Stomach smooth muscle (tissue), 2 donors: ENCODE measurements at regions not wholly inside any gene's neighbourhood (a gene's known extent, or its start where the extent isn't known, plus 50 kb on each side); places are given as distances from the start of the nearest gene placed in this dataset.

ENCODE experiments used
- H3K27ac ChIP-seq: one replicate; pipeline ENCODE4 v1.7.0; 2013; ENCODE audit warnings: mild to moderate bottlenecking, low read length, inconsistent platforms
- H3K27me3 ChIP-seq, 2 donors: one replicate each; pipeline ENCODE4 v1.7.0; 2013; ENCODE audit warnings: low read length in 2 of 2; ENCODE audit not compliant: insufficient read depth in 2 of 2, control insufficient read depth in 1 of 2
- H3K36me3 ChIP-seq, 2 donors: one replicate each; pipeline ENCODE4 v1.7.0; 2013; ENCODE audit warnings: low read length in 2 of 2; ENCODE audit not compliant: control insufficient read depth in 2 of 2, insufficient read depth in 2 of 2
- H3K4me1 ChIP-seq: one replicate; pipeline ENCODE4 v1.7.0; 2013; ENCODE audit warnings: low read length; ENCODE audit not compliant: control insufficient read depth, insufficient read depth
- H3K4me3 ChIP-seq, 2 donors: one replicate each; pipeline ENCODE4 v1.7.0; 2013; ENCODE audit warnings: low read length in 2 of 2
- H3K9ac ChIP-seq, 2 donors: one replicate each; pipeline ENCODE4 v1.7.0; 2013; ENCODE audit warnings: low read length in 2 of 2, mild to moderate bottlenecking in 1 of 2
- H3K9me3 ChIP-seq, 2 donors: one replicate each; pipeline ENCODE4 v1.7.0; 2013; ENCODE audit warnings: low read length in 2 of 2; ENCODE audit not compliant: control insufficient read depth in 2 of 2
- donor health status: healthy.
- donor health status: Pancreatic carcinoma.

- no peaks in the 10 kb centered on the region for H3K36me3 ChIP-seq
- peaks cover 8% of the 10 kb centered on the region for H3K4me1 ChIP-seq
- H3K9me3 ChIP-seq = no peaks in the 10 kb centered on the region
- H3K4me3 ChIP-seq = no peak overlapping the region
- no peak overlapping the region for H3K27ac ChIP-seq
- H3K9ac ChIP-seq = no peak overlapping the region
- no peaks in the 10 kb centered on the region for H3K27me3 ChIP-seq
These were observed 245.2 kb downstream of the NFKBIZ start for GRCh38 chr3:102094506-102094905.

- H3K9me3 ChIP-seq = no peaks in the 10 kb centered on the region
- no peaks in the 10 kb centered on the region for H3K36me3 ChIP-seq
- H3K4me1 ChIP-seq = peaks cover 5% of the 10 kb centered on the region
- no peak overlapping the region for H3K9ac ChIP-seq
- no peaks in the 10 kb centered on the region for H3K27me3 ChIP-seq
- no peak overlapping the region for H3K4me3 ChIP-seq
- H3K27ac ChIP-seq = no peak overlapping the region
These were observed 246.1 kb downstream of the NFKBIZ start for GRCh38 chr3:102095383-102095782.

- Histone ChIP-seq H3K4me1 (peaks cover 3% of the 10 kb centered on the region), H3K9me3 (no peaks in the 10 kb centered on the region), H3K27me3 (no peaks in the 10 kb centered on the region), H3K36me3 (no peaks in the 10 kb centered on the region), H3K27ac (no peak overlapping the region), H3K4me3 (no peak overlapping the region), H3K9ac (no peak overlapping the region)
These were observed 246.8 kb downstream of the NFKBIZ start for GRCh38 chr3:102096066-102096465.

DNA sequence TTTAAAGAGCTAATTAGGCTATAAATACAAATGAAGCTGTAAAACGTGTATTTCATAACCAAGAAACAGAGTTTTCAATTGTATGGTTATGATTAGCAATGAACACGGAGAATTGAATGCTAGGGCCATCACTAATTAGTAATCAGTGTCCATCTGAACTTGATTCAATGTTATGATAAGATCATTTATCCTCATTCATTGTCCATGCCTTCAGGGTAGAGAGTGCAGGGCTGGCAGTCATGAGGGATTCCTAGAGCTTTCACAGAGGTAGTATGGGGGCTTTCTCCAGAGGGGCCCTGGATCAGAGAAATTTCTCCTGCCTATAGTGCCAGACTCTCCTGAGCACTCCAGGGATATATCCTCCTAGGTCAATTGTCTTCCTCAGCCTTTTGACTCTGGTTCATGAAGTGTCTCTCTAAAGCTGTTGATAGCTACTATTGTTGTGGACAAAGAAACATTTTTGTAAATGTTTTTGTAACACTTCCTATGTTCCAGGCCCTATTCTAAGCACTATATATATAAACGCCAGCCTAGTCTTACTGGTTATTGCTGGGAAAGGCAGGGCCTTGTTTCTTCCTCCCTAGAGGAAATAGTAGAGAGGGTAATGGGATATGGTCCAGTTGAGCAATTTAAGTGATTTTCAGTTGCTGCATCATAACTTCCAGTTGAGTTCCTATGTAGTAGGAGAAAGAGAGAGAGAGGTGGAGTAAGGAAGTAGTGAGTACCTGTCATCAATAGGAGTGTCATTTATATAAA, 249.0 kb downstream of the NFKBIZ start:
- Histone ChIP-seq H3K36me3 (no peaks in the 10 kb centered on the region), H3K4me3 (no peak overlapping the region), H3K4me1 (peaks cover 3% of the 10 kb centered on the region), H3K9me3 (no peaks in the 10 kb centered on the region), H3K9ac (no peak overlapping the region), H3K27me3 (no peaks in the 10 kb centered on the region), H3K27ac (no peak overlapping the region)

DNA sequence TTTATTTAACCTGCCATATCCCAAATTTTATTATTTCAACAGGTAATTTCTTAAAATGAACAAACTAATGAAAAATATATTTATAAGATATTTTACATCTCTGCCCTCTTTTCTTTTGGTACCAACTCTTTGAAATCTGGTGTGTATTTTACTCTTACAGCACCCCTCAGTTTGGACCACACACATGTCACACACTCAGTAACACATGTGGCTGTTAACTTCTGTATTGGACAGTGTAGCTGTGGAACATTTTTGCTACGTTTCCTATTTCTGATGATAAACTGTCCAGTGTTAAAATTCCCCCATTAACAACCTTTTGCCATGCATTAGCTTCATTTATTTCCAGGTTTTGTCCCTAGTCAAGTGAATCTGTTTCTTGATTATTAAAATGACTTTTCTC, 250.6 kb downstream of the NFKBIZ start:
- Histone ChIP-seq H3K4me3 (no peak overlapping the region), H3K9ac (no peak overlapping the region), H3K4me1 (peaks cover 3% of the 10 kb centered on the region), H3K9me3 (no peaks in the 10 kb centered on the region), H3K36me3 (no peaks in the 10 kb centered on the region), H3K27me3 (no peaks in the 10 kb centered on the region), H3K27ac (no peak overlapping the region)

DNA sequence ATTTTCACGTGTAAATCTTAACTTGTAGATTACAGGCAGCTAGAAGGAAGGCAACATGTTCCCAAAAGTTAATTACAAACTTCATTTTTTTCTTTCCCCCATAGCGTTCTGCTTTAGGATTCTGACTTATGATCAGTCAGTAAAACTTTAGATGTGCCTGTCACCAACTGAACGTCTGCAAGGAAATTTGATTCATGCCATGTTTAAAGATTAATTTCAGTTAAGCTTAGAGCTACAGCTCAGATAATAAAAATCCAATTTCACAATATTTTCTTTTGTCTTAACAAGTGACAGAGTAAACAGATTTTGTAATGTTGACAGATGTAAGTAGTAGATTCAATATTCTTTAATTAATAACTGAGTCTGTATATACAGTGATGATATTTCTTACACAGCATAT, 253.1 kb downstream of the NFKBIZ start:
- Histone ChIP-seq H3K9ac (no peak overlapping the region), H3K4me3 (no peak overlapping the region), H3K36me3 (no peaks in the 10 kb centered on the region), H3K9me3 (no peaks in the 10 kb centered on the region), H3K4me1 (no peaks in the 10 kb centered on the region), H3K27ac (no peak overlapping the region), H3K27me3 (no peaks in the 10 kb centered on the region)

DNA sequence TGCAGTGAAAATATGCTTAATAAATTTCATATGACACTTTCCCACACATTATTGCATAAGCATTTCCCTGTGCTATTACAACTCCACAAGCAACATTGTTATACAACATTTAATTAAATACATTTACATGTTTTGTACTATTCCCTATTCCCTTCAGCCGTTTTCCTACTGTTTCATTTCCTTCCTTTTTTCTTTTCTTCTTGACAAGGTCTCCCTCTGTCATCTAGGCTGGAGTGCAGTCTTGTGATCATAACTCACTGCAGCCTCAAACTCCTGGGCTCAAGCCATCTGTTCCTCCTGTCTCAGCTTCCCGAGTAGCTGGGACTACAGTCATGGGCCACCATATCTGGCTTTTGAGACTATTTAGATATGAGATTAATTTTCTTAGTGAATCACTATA, 254.7 kb downstream of the NFKBIZ start:
- peaks cover 0 to 3% of the 10 kb centered on the region in 2 donors for H3K9me3 ChIP-seq
- H3K4me1 ChIP-seq = no peaks in the 10 kb centered on the region
- H3K36me3 ChIP-seq = no peaks in the 10 kb centered on the region
- no peaks in the 10 kb centered on the region for H3K27me3 ChIP-seq
- H3K9ac ChIP-seq = no peak overlapping the region
- H3K27ac ChIP-seq = no peak overlapping the region
- H3K4me3 ChIP-seq = no peak overlapping the region

DNA sequence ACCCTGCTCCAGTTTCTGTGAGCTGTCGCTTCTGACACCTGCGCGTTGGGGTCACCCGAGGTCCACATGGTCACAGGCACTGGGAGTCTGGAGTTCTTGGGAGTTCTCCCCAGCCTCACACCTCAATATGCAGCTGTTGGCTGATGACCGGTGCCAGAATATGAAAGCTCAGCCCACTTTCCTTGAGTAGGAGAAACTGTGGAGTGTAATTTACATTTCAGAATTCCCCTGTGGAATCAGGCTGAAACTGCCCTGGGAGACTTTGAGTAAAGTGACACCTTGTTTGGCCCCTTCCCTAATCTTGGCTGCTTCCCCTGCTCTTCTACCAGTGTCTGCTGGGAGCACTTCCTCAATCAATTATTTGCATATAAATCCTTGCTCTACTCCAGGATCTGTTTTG, 255.9 kb downstream of the NFKBIZ start:
- no peaks in the 10 kb centered on the region for H3K27me3 ChIP-seq
- H3K36me3 ChIP-seq = no peaks in the 10 kb centered on the region
- H3K4me3 ChIP-seq = no peak overlapping the region
- no peak overlapping the region for H3K9ac ChIP-seq
- no peaks in the 10 kb centered on the region for H3K4me1 ChIP-seq
- H3K9me3 ChIP-seq = peaks cover 0 to 3% of the 10 kb centered on the region in 2 donors
- no peak overlapping the region for H3K27ac ChIP-seq

DNA sequence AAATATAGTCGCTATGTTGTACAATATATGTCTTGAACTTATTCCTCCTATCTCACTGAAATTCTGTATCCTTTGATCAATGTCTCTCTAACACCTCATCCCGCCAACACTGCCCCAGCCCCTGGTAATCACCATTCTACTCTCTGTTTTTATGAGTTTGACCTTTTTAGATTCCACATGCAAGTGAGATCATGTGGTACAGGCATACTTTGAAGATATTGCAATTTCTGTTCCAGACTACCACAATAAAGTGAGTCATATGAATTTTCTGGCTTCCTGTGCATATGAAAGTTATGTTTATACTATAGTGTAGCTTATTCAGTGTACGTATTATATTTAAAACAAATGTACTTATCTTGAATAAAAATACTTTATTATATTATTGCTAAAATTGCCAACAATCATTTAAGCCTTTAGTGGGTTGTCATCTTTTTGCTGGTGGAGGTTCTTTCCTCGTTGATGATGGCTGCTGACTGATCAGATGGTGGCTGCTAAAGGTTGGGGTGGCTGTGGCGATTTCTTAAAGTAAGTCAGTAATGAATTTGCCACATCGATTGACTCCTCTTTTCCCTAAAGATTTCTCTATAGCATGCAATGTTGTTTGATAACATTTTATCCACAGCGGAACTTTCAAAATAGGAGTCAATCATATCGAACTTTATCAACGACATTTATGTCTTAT, 257.2 kb downstream of the NFKBIZ start:
- no peak overlapping the region for H3K27ac ChIP-seq

GRCh38 chr3:102112704-102113230, 263.5 kb downstream of the NFKBIZ start:
- Histone ChIP-seq H3K4me3 (no peak overlapping the region), H3K4me1 (peaks cover 8% of the 10 kb centered on the region), H3K27me3 (no peaks in the 10 kb centered on the region), H3K27ac (no peak overlapping the region), H3K36me3 (no peaks in the 10 kb centered on the region), H3K9ac (no peak overlapping the region), H3K9me3 (peaks cover 0 to 1% of the 10 kb centered on the region in 2 donors)

More for the DNA sequence above, 257.2 kb downstream of the NFKBIZ start:
- Histone ChIP-seq H3K27me3 (no peaks in the 10 kb centered on the region), H3K4me3 (no peak overlapping the region), H3K36me3 (no peaks in the 10 kb centered on the region), H3K9ac (no peak overlapping the region), H3K4me1 (no peaks in the 10 kb centered on the region), H3K9me3 (peaks cover 0 to 3% of the 10 kb centered on the region in 2 donors)
